ENCODE measurements at regions not wholly inside any gene's neighbourhood (a gene's known extent, or its start where the extent isn't known, plus 50 kb on each side); places are given as distances from the start of the nearest gene placed in this dataset.

DNA sequence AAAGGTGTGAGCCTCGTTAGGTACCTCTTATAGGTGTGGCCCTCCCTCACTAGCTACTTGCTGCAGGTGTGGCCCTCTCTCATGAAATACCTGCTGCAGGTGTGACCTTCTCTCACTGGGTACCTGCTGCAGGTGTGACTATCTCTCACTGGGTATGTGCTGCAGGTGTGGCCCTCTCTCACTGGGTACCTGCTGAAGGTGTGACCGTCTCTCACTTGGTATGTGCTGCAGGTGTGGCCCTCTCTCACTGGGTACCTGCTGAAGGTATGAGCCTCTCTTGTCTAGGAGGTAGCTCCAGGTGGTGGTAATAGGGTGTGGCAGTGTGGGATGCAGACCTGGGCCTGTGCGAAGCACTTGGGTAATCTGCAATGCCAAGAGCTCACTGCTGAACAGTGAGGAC lies 170.7 kb upstream of the PLPP4 start:
- H3K9me3 ChIP-seq (ENCODE audit: low read depth, low read length, poor library complexity, severe bottlenecking): no peaks in the 10 kb centered on the region
- H3K27ac ChIP-seq (ENCODE audit: low read depth, low read length, poor library complexity, severe bottlenecking): no peak overlapping the region
- H3K36me3 ChIP-seq (ENCODE audit: insufficient read depth, low read length, poor library complexity, severe bottlenecking): no peaks in the 10 kb centered on the region
- ChIA-PET CTCF (no interaction called here), POLR2A (ENCODE audit: low non-redundant PET) (no interaction called here)
- H3K27me3 ChIP-seq (replicated peaks; ENCODE audit: insufficient read depth, low read depth, low read length, poor library complexity): peaks cover 17% of the 10 kb centered on the region
- no peak for DNase-seq (ENCODE audit: low spot score)
- intact Hi-C loops (cut with micrococcal nuclease; ENCODE audit: unreplicated experiment): no loop called here
- H3K4me3 ChIP-seq (ENCODE audit: low read depth, low read length, poor library complexity, severe bottlenecking): no peak overlapping the region
- TF ChIP-seq EZH2 (IDR thresholded peaks at IDR 0.05; ENCODE audit: borderline replicate concordance, low read depth, low read length, poor library complexity, severe bottlenecking): no peak
- TF ChIP-seq, protein P1, sequence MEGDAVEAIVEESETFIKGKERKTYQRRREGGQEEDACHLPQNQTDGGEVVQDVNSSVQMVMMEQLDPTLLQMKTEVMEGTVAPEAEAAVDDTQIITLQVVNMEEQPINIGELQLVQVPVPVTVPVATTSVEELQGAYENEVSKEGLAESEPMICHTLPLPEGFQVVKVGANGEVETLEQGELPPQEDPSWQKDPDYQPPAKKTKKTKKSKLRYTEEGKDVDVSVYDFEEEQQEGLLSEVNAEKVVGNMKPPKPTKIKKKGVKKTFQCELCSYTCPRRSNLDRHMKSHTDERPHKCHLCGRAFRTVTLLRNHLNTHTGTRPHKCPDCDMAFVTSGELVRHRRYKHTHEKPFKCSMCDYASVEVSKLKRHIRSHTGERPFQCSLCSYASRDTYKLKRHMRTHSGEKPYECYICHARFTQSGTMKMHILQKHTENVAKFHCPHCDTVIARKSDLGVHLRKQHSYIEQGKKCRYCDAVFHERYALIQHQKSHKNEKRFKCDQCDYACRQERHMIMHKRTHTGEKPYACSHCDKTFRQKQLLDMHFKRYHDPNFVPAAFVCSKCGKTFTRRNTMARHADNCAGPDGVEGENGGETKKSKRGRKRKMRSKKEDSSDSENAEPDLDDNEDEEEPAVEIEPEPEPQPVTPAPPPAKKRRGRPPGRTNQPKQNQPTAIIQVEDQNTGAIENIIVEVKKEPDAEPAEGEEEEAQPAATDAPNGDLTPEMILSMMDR (conservative IDR thresholded peaks at IDR 0.05; ENCODE audit: low read depth, low read length): no peak
- no peaks in the 10 kb centered on the region for H3K4me1 ChIP-seq (ENCODE audit: insufficient read depth, low read length, poor library complexity, severe bottlenecking)
- no TSS peak for BruUV-seq (replicated peaks)

- H3K9me3 ChIP-seq (ENCODE audit: low read depth, low read length, poor library complexity, severe bottlenecking): no peaks in the 10 kb centered on the region
- TF ChIP-seq, protein P1 (conservative IDR thresholded peaks at IDR 0.05; ENCODE audit: low read depth, low read length): no peak
- TF ChIP-seq EZH2 (IDR thresholded peaks at IDR 0.05; ENCODE audit: borderline replicate concordance, low read depth, low read length, poor library complexity, severe bottlenecking): no peak
- intact Hi-C loops (cut with micrococcal nuclease; ENCODE audit: unreplicated experiment): no loop called here
- H3K4me1 ChIP-seq (ENCODE audit: insufficient read depth, low read length, poor library complexity, severe bottlenecking): no peaks in the 10 kb centered on the region
- H3K36me3 ChIP-seq (ENCODE audit: insufficient read depth, low read length, poor library complexity, severe bottlenecking): no peaks in the 10 kb centered on the region
- H3K4me3 ChIP-seq (ENCODE audit: low read depth, low read length, poor library complexity, severe bottlenecking): no peak overlapping the region
- H3K27ac ChIP-seq (ENCODE audit: low read depth, low read length, poor library complexity, severe bottlenecking): no peak overlapping the region
- ChIA-PET POLR2A (ENCODE audit: low non-redundant PET) (no interaction called here), CTCF (no interaction called here)
- DNase-seq (ENCODE audit: low spot score): no peak
- BruUV-seq (replicated peaks): no TSS peak
- H3K27me3 ChIP-seq (replicated peaks; ENCODE audit: insufficient read depth, low read depth, low read length, poor library complexity): peaks cover 58% of the 10 kb centered on the region
Observed at GRCh38 chr10:120300513-120300912, 156.5 kb upstream of the PLPP4 start.

DNA sequence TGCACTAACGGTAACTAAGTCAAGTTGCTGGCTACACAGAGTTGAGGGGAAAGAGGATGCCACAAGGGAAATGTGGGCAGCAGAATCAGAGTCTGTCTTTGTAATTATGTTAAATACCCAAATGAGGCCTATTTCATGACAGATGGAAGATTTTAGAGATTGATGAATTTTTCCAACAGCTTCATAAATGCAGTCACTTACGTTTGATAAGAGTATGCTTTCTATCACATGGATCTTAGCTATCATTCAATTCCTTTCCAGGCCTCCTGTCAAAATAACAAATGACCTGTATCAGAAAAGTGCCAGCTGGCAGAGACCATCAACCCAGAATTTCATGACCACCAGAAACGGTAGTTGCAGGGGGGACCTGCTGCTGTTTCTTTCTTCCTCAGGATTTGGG lies 148.4 kb upstream of the PLPP4 start:
- no peak for DNase-seq (ENCODE audit: low spot score)
- no peaks in the 10 kb centered on the region for H3K4me1 ChIP-seq (ENCODE audit: insufficient read depth, low read length, poor library complexity, severe bottlenecking)
- H3K36me3 ChIP-seq (ENCODE audit: insufficient read depth, low read length, poor library complexity, severe bottlenecking): no peaks in the 10 kb centered on the region
- CTCF ChIA-PET: no interaction called here
- no peak overlapping the region for H3K27ac ChIP-seq (ENCODE audit: low read depth, low read length, poor library complexity, severe bottlenecking)
- POLR2A ChIA-PET (ENCODE audit: low non-redundant PET): no interaction called here
- no peak overlapping the region for H3K4me3 ChIP-seq (ENCODE audit: low read depth, low read length, poor library complexity, severe bottlenecking)
- intact Hi-C loops (cut with micrococcal nuclease; ENCODE audit: unreplicated experiment): no loop called here
- H3K27me3 ChIP-seq (replicated peaks; ENCODE audit: insufficient read depth, low read depth, low read length, poor library complexity): peaks cover 38% of the 10 kb centered on the region
- no peak for TF ChIP-seq EZH2 (IDR thresholded peaks at IDR 0.05; ENCODE audit: borderline replicate concordance, low read depth, low read length, poor library complexity, severe bottlenecking)
- TF ChIP-seq, protein P1 (conservative IDR thresholded peaks at IDR 0.05; ENCODE audit: low read depth, low read length): no peak
- no peaks in the 10 kb centered on the region for H3K9me3 ChIP-seq (ENCODE audit: low read depth, low read length, poor library complexity, severe bottlenecking)
- no TSS peak for BruUV-seq (replicated peaks)
